ENCODE measurements at regions not wholly inside any gene's neighbourhood (a gene's known extent, or its start where the extent isn't known, plus 50 kb on each side); places are given as distances from the start of the nearest gene placed in this dataset.

- intact Hi-C loops (cut with DNase I; ENCODE audit: low total_unique reads) = no loop called here
- no peak overlapping the region for H3K4me3 ChIP-seq (ENCODE audit: low read depth, poor library complexity, severe bottlenecking)
Observed at GRCh38 chr6:147117011-147117410, 87.2 kb upstream of the STXBP5 start.

DNA sequence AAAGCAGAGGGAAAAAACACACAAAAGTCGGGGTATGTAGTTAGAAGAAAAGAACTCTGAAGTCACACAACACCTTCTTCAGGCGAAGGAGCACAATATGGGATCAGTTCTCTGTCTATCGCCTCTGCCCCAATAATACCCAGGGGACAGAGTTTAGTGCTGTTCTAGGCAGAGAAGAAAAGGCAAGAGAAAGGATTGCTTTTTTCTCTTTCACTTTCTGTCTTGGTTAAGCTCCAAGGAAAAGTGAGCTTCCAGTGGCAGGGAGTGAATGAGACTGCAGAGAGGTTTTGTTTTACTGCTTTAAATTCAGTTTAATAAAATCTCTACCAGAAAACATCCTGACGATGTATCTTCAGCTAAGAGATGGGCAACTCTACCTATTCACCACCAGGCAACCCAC lies 86.6 kb upstream of the STXBP5 start:
- TF ChIP-seq, protein P1, sequence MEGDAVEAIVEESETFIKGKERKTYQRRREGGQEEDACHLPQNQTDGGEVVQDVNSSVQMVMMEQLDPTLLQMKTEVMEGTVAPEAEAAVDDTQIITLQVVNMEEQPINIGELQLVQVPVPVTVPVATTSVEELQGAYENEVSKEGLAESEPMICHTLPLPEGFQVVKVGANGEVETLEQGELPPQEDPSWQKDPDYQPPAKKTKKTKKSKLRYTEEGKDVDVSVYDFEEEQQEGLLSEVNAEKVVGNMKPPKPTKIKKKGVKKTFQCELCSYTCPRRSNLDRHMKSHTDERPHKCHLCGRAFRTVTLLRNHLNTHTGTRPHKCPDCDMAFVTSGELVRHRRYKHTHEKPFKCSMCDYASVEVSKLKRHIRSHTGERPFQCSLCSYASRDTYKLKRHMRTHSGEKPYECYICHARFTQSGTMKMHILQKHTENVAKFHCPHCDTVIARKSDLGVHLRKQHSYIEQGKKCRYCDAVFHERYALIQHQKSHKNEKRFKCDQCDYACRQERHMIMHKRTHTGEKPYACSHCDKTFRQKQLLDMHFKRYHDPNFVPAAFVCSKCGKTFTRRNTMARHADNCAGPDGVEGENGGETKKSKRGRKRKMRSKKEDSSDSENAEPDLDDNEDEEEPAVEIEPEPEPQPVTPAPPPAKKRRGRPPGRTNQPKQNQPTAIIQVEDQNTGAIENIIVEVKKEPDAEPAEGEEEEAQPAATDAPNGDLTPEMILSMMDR (IDR thresholded peaks at IDR 0.05) = no peak
- no peak for TF ChIP-seq POLR2A (IDR thresholded peaks at IDR 0.05)
- no peak for DNase-seq (ENCODE audit: low spot score in 2 of 2)
- intact Hi-C loops (cut with DNase I; ENCODE audit: low total_unique reads) = no loop called here
- H3K4me3 ChIP-seq (ENCODE audit: low read depth, poor library complexity, severe bottlenecking) = no peak overlapping the region
- WGBS, 2 donors = 68 to 77% methylated on average over 4 of the region's 4 CpGs

More at GRCh38 chr6:147117011-147117410, 87.2 kb upstream of the STXBP5 start:
- 70 to 80% methylated on average over 2 of the region's 2 CpGs for WGBS, 2 donors
- TF ChIP-seq POLR2A (IDR thresholded peaks at IDR 0.05) = no peak
- TF ChIP-seq, protein P1 (IDR thresholded peaks at IDR 0.05) = no peak
- DNase-seq (ENCODE audit: low spot score in 2 of 2) = no peak

- 91 to 93% methylated on average over 4 of the region's 4 CpGs for WGBS, 2 donors
- DNase-seq (ENCODE audit: low spot score in 2 of 2) = no peak
- TF ChIP-seq, protein P1 (IDR thresholded peaks at IDR 0.05) = no peak
- no peak for TF ChIP-seq POLR2A (IDR thresholded peaks at IDR 0.05)
- H3K4me3 ChIP-seq (ENCODE audit: low read depth, poor library complexity, severe bottlenecking) = no peak overlapping the region
- intact Hi-C loops (cut with DNase I; ENCODE audit: low total_unique reads) = no loop called here
Observed at GRCh38 chr6:147119310-147119709, 84.9 kb upstream of the STXBP5 start.

DNA sequence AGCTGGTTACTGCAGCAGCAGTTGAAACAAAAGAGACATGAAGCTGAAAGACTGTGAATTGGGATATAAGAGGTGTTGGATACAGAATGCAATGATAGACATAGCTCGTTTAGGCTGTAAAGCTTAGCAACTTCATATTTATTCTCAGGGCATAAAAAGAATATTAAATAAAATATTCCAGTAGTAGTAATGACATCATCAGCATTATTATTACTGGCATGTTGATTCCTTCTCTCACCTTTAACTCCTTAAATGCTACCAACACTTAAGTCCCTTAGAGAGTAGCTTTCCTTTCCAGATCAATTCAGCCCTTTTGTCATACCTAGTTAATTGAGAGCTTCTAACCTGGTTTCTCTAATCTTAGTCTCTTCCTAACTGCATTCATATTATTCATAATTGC lies 81.4 kb upstream of the STXBP5 start:
- 74 to 85% methylated on average over 1 of the region's 1 CpG for WGBS, 2 donors

DNA sequence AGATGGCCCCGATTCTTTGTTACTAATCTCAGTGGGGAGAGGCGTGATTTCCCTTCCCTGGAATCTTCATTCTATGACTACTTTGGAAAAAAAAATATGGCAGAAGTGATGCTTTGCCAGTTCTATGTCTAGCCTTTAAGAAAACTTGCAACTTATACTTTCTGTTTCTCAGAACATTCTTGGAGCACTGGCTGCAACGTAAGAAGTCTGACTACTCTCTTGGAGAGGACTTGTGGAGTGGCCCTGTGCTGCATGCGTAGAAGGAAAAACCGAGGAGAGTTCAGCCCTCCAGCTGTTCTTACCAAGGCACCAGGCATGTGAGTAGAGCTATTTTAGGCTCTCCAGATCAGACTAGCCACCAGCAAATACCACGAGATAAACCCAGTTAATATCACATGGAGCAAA lies 77.6 kb upstream of the STXBP5 start:
- no peak overlapping the region for H3K4me3 ChIP-seq (ENCODE audit: low read depth, poor library complexity, severe bottlenecking)
- DNase-seq (ENCODE audit: low spot score in 2 of 2) = no peak
- TF ChIP-seq, protein P1 (IDR thresholded peaks at IDR 0.05) = no peak
- no peak for TF ChIP-seq POLR2A (IDR thresholded peaks at IDR 0.05)
- 87 to 88% methylated on average over 6 of the region's 6 CpGs for WGBS, 2 donors
- intact Hi-C loops (cut with DNase I; ENCODE audit: low total_unique reads) = no loop called here

More for the DNA sequence above, 81.4 kb upstream of the STXBP5 start:
- no peak for TF ChIP-seq POLR2A (IDR thresholded peaks at IDR 0.05)
- TF ChIP-seq, protein P1 (IDR thresholded peaks at IDR 0.05) = no peak
- intact Hi-C loops (cut with DNase I; ENCODE audit: low total_unique reads) = no loop called here
- DNase-seq (ENCODE audit: low spot score in 2 of 2) = no peak
- H3K4me3 ChIP-seq (ENCODE audit: low read depth, poor library complexity, severe bottlenecking) = no peak overlapping the region

- intact Hi-C loops (cut with DNase I; ENCODE audit: low total_unique reads) = no loop called here
- TF ChIP-seq, protein P1 (IDR thresholded peaks at IDR 0.05) = no peak
- TF ChIP-seq POLR2A (IDR thresholded peaks at IDR 0.05) = no peak
- no peak for DNase-seq (ENCODE audit: low spot score in 2 of 2)
- 46 to 47% methylated on average over 2 of the region's 2 CpGs for WGBS, 2 donors
- H3K4me3 ChIP-seq (ENCODE audit: low read depth, poor library complexity, severe bottlenecking) = no peak overlapping the region
Observed at GRCh38 chr6:147127587-147127986, 76.6 kb upstream of the STXBP5 start.
